MCF 10A (cell line): ENCODE measurements at regions not wholly inside any gene's neighbourhood (a gene's known extent, or its start where the extent isn't known, plus 50 kb on each side); places are given as distances from the start of the nearest gene placed in this dataset.
"Not testable (repeated sequence)": the region's sequence is repeated elsewhere in the genome, so short reads cannot be mapped to it uniquely, and the experiment has no call there.

Experiments used
- BruUV-seq: library from RNA; stranded (reverse); fragments of 400-500 nt; replicated peaks from 2 replicates; lab custom pipeline; 2021; lab: Mats Ljungman, UMichigan
- CTCF ChIA-PET: fragments of 300-600 bp; sonication (Branson Sonifier 250); formaldehyde crosslinking; extraction: SDS; loops from one replicate; lab custom pipeline; 2021; ENCODE audit warnings: antibody characterized with exemption, inconsistent platforms; lab: Yijun Ruan, JAX
- POLR2A ChIA-PET: fragments of 300-600, 350-650 bp; sonication (Branson Sonifier 250); formaldehyde crosslinking; extraction: SDS; loops from one replicate; lab custom pipeline; 2020; ENCODE audit warnings: antibody characterized with exemption, inconsistent platforms; lab: Yijun Ruan, JAX
- DNase-seq: peaks from one replicate; pipeline ENCODE4 v3.0.0-alpha.2; 2018; ENCODE audit not compliant: unreplicated experiment
- H3K27ac Mint-ChIP-seq: one replicate; pipeline ENCODE4 v1.8.0; 2022; ENCODE audit warnings: mild to moderate bottlenecking, low read depth, mixed read lengths; ENCODE audit not compliant: unreplicated experiment
- H3K27me3 Mint-ChIP-seq: one replicate; pipeline ENCODE4 v1.8.0; 2022; ENCODE audit warnings: mixed read lengths; ENCODE audit not compliant: insufficient read depth, unreplicated experiment
- H3K36me3 Mint-ChIP-seq: one replicate; pipeline ENCODE4 v1.8.0; 2022; ENCODE audit warnings: mild to moderate bottlenecking, moderate library complexity, mixed read lengths; ENCODE audit not compliant: insufficient read depth, unreplicated experiment
- H3K4me1 Mint-ChIP-seq: one replicate; pipeline ENCODE4 v1.8.0; 2022; ENCODE audit warnings: mixed read lengths; ENCODE audit not compliant: insufficient read depth, unreplicated experiment
- H3K4me3 Mint-ChIP-seq: one replicate; pipeline ENCODE4 v1.8.0; 2022; ENCODE audit warnings: mild to moderate bottlenecking, moderate library complexity, mixed read lengths; ENCODE audit not compliant: unreplicated experiment
- H3K9me3 Mint-ChIP-seq: one replicate; pipeline ENCODE4 v1.8.0; 2022; ENCODE audit warnings: mixed read lengths; ENCODE audit not compliant: unreplicated experiment
- CTCF ChIP-seq: fragments of 200-600 bp; IDR thresholded peaks from one replicate; pipeline ENCODE4 v1.8.0; 2022; ENCODE audit warnings: antibody characterized with exemption, mild to moderate bottlenecking; ENCODE audit not compliant: unreplicated experiment
- intact Hi-C: fragments of 100-400 bp; cut with micrococcal nuclease; formaldehyde crosslinking; loops from 2 replicates; pipeline ENCODE4 v1.14.1; 2022

GRCh38 chr2:82752396-82752795 is 1706.7 kb downstream of the SUCLG1 start:
- DNase-seq, result peak; percentile 2
- no peak for TF ChIP-seq CTCF
- no TSS peak for BruUV-seq
- H3K27ac Mint-ChIP-seq, result no peak overlapping the region
- no peaks in the 10 kb centered on the region for H3K36me3 Mint-ChIP-seq
- ChIA-PET POLR2A (no interaction called here), CTCF (no interaction called here)
- intact Hi-C loops, result no loop called here
- no peak overlapping the region for H3K4me3 Mint-ChIP-seq
- H3K9me3 Mint-ChIP-seq, result peaks cover 30% of the 10 kb centered on the region
- no peaks in the 10 kb centered on the region for H3K27me3 Mint-ChIP-seq
- no peaks in the 10 kb centered on the region for H3K4me1 Mint-ChIP-seq

- intact Hi-C loops, result no loop called here
- no peak for TF ChIP-seq CTCF
- Mint-ChIP-seq H3K4me1 (no peaks in the 10 kb centered on the region), H3K27ac (no peak overlapping the region), H3K4me3 (no peak overlapping the region), H3K9me3 (peaks cover 46% of the 10 kb centered on the region), H3K27me3 (no peaks in the 10 kb centered on the region), H3K36me3 (no peaks in the 10 kb centered on the region)
- BruUV-seq, result no TSS peak
- ChIA-PET CTCF (no interaction called here), POLR2A (no interaction called here)
- peak; percentile 11 for DNase-seq
These were observed 1710.4 kb downstream of the SUCLG1 start for GRCh38 chr2:82748653-82749052.

- TF ChIP-seq CTCF, result no peak
- no peaks in the 10 kb centered on the region for H3K36me3 Mint-ChIP-seq
- no TSS peak for BruUV-seq
- POLR2A ChIA-PET, result no interaction called here
- no peaks in the 10 kb centered on the region for H3K27me3 Mint-ChIP-seq
- no peak overlapping the region for H3K4me3 Mint-ChIP-seq
- CTCF ChIA-PET, result interaction anchor here (0.5 kb wide), 1 partner anchor 1298 kb away, joined by 5 read pairs; no protein-coding TSS in a partner anchor
- H3K9me3 Mint-ChIP-seq, result peaks cover 7% of the 10 kb centered on the region
- H3K4me1 Mint-ChIP-seq, result no peaks in the 10 kb centered on the region
- H3K27ac Mint-ChIP-seq, result no peak overlapping the region
- no peak for DNase-seq
- intact Hi-C loops, result no loop called here
These were observed 1718.6 kb downstream of the SUCLG1 start for GRCh38 chr2:82740527-82740926.

GRCh38 chr2:82737965-82738364 is 1721.1 kb downstream of the SUCLG1 start:
- DNase-seq, POLR2A ChIA-PET, H3K4me3 Mint-ChIP-seq, H3K4me1 Mint-ChIP-seq, intact Hi-C loops, H3K9me3 Mint-ChIP-seq, H3K36me3 Mint-ChIP-seq, H3K27ac Mint-ChIP-seq, BruUV-seq, H3K27me3 Mint-ChIP-seq: not testable (repeated sequence)
- CTCF ChIA-PET, result interaction anchor here (0.7 kb wide), 1 partner anchor 57 kb away, joined by 3 read pairs; no protein-coding TSS in a partner anchor

- CTCF ChIA-PET, result no interaction called here
- intact Hi-C loops, result no loop called here
- no peak overlapping the region for H3K4me3 Mint-ChIP-seq
- H3K4me1 Mint-ChIP-seq, result no peaks in the 10 kb centered on the region
- no peaks in the 10 kb centered on the region for H3K27me3 Mint-ChIP-seq
- no peak for TF ChIP-seq CTCF
- BruUV-seq, result no TSS peak
- no peak overlapping the region for H3K27ac Mint-ChIP-seq
- POLR2A ChIA-PET, result interaction anchor here (0.6 kb wide), 1 partner anchor 1721 kb away, joined by 3 read pairs; no protein-coding TSS in a partner anchor
- H3K9me3 Mint-ChIP-seq, result no peaks in the 10 kb centered on the region
- DNase-seq, result no peak
- H3K36me3 Mint-ChIP-seq, result no peaks in the 10 kb centered on the region
These were observed 1723.7 kb downstream of the SUCLG1 start for GRCh38 chr2:82735336-82735735.
